ENCODE measurements at regions not wholly inside any gene's neighbourhood (a gene's known extent, or its start where the extent isn't known, plus 50 kb on each side); places are given as distances from the start of the nearest gene placed in this dataset.
A peak's percentile ranks its signal among the peaks of the same experiment; 100 is the strongest.

DNA sequence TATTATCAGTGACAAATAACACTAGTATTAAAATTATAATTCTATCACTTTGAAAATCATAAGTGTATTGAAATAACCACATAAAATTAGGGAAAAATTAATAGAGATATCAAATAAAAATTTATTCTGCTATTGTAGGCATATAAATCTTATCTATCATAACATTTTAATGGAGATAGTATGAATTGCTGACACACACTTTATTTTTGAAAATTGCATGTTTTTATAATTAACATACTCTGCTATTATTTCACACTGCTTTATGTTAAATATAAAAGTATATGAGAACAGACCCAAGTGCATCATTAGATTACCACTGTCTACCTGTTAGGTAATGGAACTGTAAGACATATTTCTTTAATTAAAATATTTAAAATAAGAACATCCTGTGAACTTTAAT lies 2150.2 kb downstream of the ARAP2 start:
- CTCF ChIA-PET, result no interaction called here
- TF ChIP-seq, protein P1, sequence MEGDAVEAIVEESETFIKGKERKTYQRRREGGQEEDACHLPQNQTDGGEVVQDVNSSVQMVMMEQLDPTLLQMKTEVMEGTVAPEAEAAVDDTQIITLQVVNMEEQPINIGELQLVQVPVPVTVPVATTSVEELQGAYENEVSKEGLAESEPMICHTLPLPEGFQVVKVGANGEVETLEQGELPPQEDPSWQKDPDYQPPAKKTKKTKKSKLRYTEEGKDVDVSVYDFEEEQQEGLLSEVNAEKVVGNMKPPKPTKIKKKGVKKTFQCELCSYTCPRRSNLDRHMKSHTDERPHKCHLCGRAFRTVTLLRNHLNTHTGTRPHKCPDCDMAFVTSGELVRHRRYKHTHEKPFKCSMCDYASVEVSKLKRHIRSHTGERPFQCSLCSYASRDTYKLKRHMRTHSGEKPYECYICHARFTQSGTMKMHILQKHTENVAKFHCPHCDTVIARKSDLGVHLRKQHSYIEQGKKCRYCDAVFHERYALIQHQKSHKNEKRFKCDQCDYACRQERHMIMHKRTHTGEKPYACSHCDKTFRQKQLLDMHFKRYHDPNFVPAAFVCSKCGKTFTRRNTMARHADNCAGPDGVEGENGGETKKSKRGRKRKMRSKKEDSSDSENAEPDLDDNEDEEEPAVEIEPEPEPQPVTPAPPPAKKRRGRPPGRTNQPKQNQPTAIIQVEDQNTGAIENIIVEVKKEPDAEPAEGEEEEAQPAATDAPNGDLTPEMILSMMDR (IDR thresholded peaks at IDR 0.05; ENCODE audit: insufficient read depth, low read length, missing control alignments), result no peak
- H3K4me3 ChIP-seq (ENCODE audit: low read depth, low read length), result no peak overlapping the region
- POLR2A ChIA-PET, result no interaction called here
- DNase-seq (ENCODE audit: low read depth, low spot score), result no peak

DNA sequence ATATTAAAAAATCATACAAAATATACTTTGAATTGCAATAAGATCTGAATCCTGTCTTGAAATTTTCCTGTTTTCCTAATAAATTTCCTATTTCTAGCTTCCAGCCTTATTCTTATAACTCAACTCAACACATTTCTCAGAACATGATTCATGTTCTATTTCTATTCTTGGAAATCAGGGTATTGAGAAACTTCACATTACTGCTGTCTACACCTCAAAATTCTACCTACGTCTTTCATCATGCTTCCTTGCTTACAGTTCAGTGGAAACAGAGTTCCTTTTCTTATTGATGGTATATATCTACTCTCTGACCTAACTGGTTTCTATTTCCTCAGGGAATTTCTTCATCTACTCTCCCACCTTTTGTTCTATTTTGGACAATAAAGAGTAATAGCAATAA lies 2139.0 kb downstream of the ARAP2 start:
- TF ChIP-seq, protein P1 (IDR thresholded peaks at IDR 0.05; ENCODE audit: insufficient read depth, low read length, missing control alignments), result no peak
- H3K4me3 ChIP-seq (ENCODE audit: low read depth, low read length), result no peak overlapping the region
- POLR2A ChIA-PET, result no interaction called here
- no peak for DNase-seq (ENCODE audit: low read depth, low spot score)
- CTCF ChIA-PET, result no interaction called here

DNA sequence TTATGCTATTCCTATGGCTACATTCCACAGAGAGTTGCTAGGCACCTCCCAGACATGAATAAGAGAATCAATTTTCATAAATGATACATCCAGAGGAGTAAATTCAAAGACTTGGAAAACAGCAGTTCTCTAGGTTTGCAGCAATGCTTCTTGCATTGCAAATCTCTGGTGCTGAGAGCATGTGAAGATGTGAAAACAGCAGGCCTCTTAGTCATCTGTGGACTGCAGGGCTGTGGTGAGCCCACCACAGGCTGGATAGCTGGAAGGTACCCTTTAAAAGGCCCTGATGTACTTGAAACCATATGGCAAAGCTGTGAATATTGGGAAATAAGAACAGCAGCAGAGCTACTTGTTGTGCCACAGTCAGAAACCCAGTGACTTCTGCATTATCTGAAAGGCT lies 2135.9 kb downstream of the ARAP2 start:
- DNase-seq (ENCODE audit: low read depth, low spot score), result peak; percentile 23
- CTCF ChIA-PET, result no interaction called here
- POLR2A ChIA-PET, result no interaction called here
- no peak overlapping the region for H3K4me3 ChIP-seq (ENCODE audit: low read depth, low read length)
- TF ChIP-seq, protein P1 (IDR thresholded peaks at IDR 0.05; ENCODE audit: insufficient read depth, low read length, missing control alignments), result no peak

- no peak for DNase-seq (ENCODE audit: low read depth, low spot score)
- POLR2A ChIA-PET, result no interaction called here
- TF ChIP-seq, protein P1 (IDR thresholded peaks at IDR 0.05; ENCODE audit: insufficient read depth, low read length, missing control alignments), result no peak
- CTCF ChIA-PET, result no interaction called here
- H3K4me3 ChIP-seq (ENCODE audit: low read depth, low read length), result no peak overlapping the region
These were observed 2131.7 kb downstream of the ARAP2 start for GRCh38 chr4:34112573-34112972.

- ChIA-PET POLR2A (no interaction called here), CTCF (no interaction called here)
- H3K4me3 ChIP-seq (ENCODE audit: low read depth, low read length), result no peak overlapping the region
- no peak for DNase-seq (ENCODE audit: low read depth, low spot score)
- TF ChIP-seq, protein P1 (IDR thresholded peaks at IDR 0.05; ENCODE audit: insufficient read depth, low read length, missing control alignments), result no peak
These were observed 2105.9 kb downstream of the ARAP2 start for GRCh38 chr4:34138385-34138784.

- DNase-seq (ENCODE audit: low read depth, low spot score), result no peak
- TF ChIP-seq, protein P1 (IDR thresholded peaks at IDR 0.05; ENCODE audit: insufficient read depth, low read length, missing control alignments), result no peak
- H3K4me3 ChIP-seq (ENCODE audit: low read depth, low read length), result no peak overlapping the region
- CTCF ChIA-PET, result no interaction called here
- POLR2A ChIA-PET, result no interaction called here
These were observed 2105.0 kb downstream of the ARAP2 start for GRCh38 chr4:34139346-34139745.
